ENCODE measurements at regions not wholly inside any gene's neighbourhood (a gene's known extent, or its start where the extent isn't known, plus 50 kb on each side); places are given as distances from the start of the nearest gene placed in this dataset.

- TF ChIP-seq ZFX (IDR thresholded peaks at IDR 0.05; ENCODE audit: borderline replicate concordance) (no peak), CTCF (IDR thresholded peaks at IDR 0.05) (no peak)
- H3K27ac ChIP-seq: peak overlapping the region; percentile 88
Observed at GRCh38 chr1:182280504-182280900, 111.1 kb downstream of the GLUL start.

- peak overlapping the region; percentile 88 for H3K27ac ChIP-seq
- TF ChIP-seq CTCF (IDR thresholded peaks at IDR 0.05) (no peak), ZFX (IDR thresholded peaks at IDR 0.05; ENCODE audit: borderline replicate concordance) (no peak)
Observed at GRCh38 chr1:182279724-182280503, 111.7 kb downstream of the GLUL start.

- TF ChIP-seq ZFX (IDR thresholded peaks at IDR 0.05; ENCODE audit: borderline replicate concordance) (no peak), CTCF (IDR thresholded peaks at IDR 0.05) (no peak)
- H3K27ac ChIP-seq: peak overlapping the region; percentile 88
Observed at GRCh38 chr1:182279302-182279701, 112.3 kb downstream of the GLUL start.

GRCh38 chr1:182278144-182279054 is 113.2 kb downstream of the GLUL start:
- H3K27ac ChIP-seq: peak overlapping the region; percentile 88
- TF ChIP-seq CTCF (IDR thresholded peaks at IDR 0.05) (no peak), ZFX (IDR thresholded peaks at IDR 0.05; ENCODE audit: borderline replicate concordance) (no peak)

- no peak for TF ChIP-seq CTCF (IDR thresholded peaks at IDR 0.05)
- TF ChIP-seq ZFX (IDR thresholded peaks at IDR 0.05; ENCODE audit: borderline replicate concordance): no peak
- no peak overlapping the region for H3K27ac ChIP-seq
Observed at GRCh38 chr1:182275271-182275670, 116.3 kb downstream of the GLUL start.

- no peak for TF ChIP-seq CTCF (IDR thresholded peaks at IDR 0.05)
- no peak for TF ChIP-seq ZFX (IDR thresholded peaks at IDR 0.05; ENCODE audit: borderline replicate concordance)
- no peak overlapping the region for H3K27ac ChIP-seq
Observed at GRCh38 chr1:182274618-182275017, 117.0 kb downstream of the GLUL start.

GRCh38 chr1:182270731-182271130 is 120.9 kb downstream of the GLUL start:
- H3K27ac ChIP-seq: peak overlapping the region; percentile 81
- no peak for TF ChIP-seq ZFX (IDR thresholded peaks at IDR 0.05; ENCODE audit: borderline replicate concordance)
- TF ChIP-seq CTCF (IDR thresholded peaks at IDR 0.05): no peak
